IPS-15b (cell line): ENCODE measurements at regions not wholly inside any gene's neighbourhood (a gene's known extent, or its start where the extent isn't known, plus 50 kb on each side); places are given as distances from the start of the nearest gene placed in this dataset.
"Not testable (repeated sequence)": the region's sequence is repeated elsewhere in the genome, so short reads cannot be mapped to it uniquely, and the experiment has no call there.

ENCODE experiments used
- H3K27me3 ChIP-seq: one replicate; pipeline ENCODE4 v1.6.1; 2013; ENCODE audit warnings: low read length; ENCODE audit not compliant: control insufficient read depth, insufficient read depth
- H3K36me3 ChIP-seq: one replicate; pipeline ENCODE4 v1.6.1; 2013; ENCODE audit warnings: low read length; ENCODE audit not compliant: control insufficient read depth, insufficient read depth
- H3K4me1 ChIP-seq: one replicate; pipeline ENCODE4 v1.6.1; 2013; ENCODE audit warnings: mild to moderate bottlenecking, low read length; ENCODE audit not compliant: control insufficient read depth, insufficient read depth
- H3K4me3 ChIP-seq: one replicate; pipeline ENCODE4 v1.5.1; 2013; ENCODE audit warnings: low read depth, low read length
- H3K9ac ChIP-seq: one replicate; pipeline ENCODE4 v1.6.1; 2013; ENCODE audit warnings: low read depth, mild to moderate bottlenecking, low read length
- H3K9me3 ChIP-seq: one replicate; pipeline ENCODE4 v1.6.1; 2013; ENCODE audit warnings: mild to moderate bottlenecking, low read length; ENCODE audit not compliant: control insufficient read depth, insufficient read depth

DNA sequence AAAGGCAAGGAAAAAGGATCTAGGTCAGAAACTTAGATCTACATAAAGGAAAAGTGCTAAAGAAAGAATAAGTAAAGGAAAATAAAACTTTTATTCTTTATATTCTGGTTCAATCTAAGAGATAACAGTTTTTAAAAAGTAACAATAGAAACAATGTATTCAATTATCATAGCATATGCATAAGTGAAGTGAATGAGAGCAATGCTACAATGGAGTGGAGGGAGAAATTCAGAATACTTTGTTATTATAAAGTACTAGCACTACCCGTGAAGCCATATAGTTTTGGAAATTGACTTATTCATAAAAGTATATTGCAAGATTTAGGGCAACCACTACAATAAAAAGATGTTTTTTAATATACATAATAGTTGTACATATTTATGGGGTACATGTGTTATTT is 586.0 kb upstream of the MDGA2 start:
- H3K36me3 ChIP-seq = no peaks in the 10 kb centered on the region
- no peak overlapping the region for H3K9ac ChIP-seq

DNA sequence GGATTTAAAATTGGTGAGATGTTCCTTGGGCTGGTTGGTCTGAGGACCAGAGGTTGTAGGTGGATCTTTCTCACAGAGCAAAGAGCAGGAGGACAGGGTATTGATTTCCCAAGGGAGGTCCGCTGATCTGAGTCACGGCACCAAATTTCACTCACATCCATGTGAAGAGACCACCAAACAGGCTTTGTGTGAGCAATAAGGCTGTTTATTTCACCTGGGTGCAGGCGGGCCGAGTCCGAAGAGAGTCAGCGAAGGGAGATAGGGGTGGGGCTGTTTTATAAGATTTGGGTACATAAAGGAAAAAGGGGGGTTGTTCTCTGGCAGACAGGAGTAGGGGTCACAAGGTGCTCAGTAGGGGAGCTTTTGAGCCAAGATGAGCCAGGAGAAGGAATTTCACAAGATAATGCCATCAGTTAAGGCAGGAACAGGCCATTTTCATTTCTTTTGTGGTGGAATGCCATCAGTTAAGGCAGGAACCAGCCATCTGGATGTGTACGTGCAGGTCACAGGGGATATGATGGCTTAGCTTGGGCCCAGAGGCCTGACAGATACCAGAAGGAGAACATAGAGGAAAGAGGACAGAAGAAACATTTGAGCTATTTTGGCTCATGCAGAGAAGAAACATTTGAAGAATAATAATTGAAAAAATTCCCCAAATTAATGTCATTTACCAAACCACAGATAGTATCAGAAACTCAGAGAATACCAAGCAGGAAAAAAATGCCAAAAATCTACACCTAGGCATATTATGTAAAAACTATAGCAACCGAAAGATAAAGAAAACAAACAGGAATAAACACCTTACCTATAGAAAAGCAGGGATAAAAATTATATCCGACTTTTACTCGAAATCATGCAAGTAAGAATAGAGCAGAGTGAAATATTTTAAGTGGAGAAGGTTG is 585.2 kb upstream of the MDGA2 start:
- peak overlapping the region; percentile 70 for H3K9ac ChIP-seq
- not testable (repeated sequence) for H3K9me3 ChIP-seq, H3K36me3 ChIP-seq, H3K27me3 ChIP-seq
- H3K4me3 ChIP-seq = peak overlapping the region; percentile 59
- peaks cover 15% of the 10 kb centered on the region for H3K4me1 ChIP-seq

More for the DNA sequence above, 586.0 kb upstream of the MDGA2 start:
- Histone ChIP-seq H3K4me1 (peaks cover 15% of the 10 kb centered on the region), H3K4me3 (no peak overlapping the region), H3K9me3 (no peaks in the 10 kb centered on the region), H3K27me3 (no peaks in the 10 kb centered on the region)

GRCh38 chr14:48259876-48260275 is 584.5 kb upstream of the MDGA2 start:
- not testable (repeated sequence) for H3K27me3 ChIP-seq, H3K9me3 ChIP-seq, H3K36me3 ChIP-seq
- H3K9ac ChIP-seq = peak overlapping the region; percentile 70
- peaks cover 15% of the 10 kb centered on the region for H3K4me1 ChIP-seq
- peak overlapping the region; percentile 59 for H3K4me3 ChIP-seq

GRCh38 chr14:48259232-48259631 is 583.8 kb upstream of the MDGA2 start:
- Histone ChIP-seq H3K9ac (peak overlapping the region; percentile 83), H3K4me1 (peaks cover 15% of the 10 kb centered on the region), H3K4me3 (peak overlapping the region; percentile 59)
- not testable (repeated sequence) for H3K27me3 ChIP-seq, H3K9me3 ChIP-seq, H3K36me3 ChIP-seq

- not testable (repeated sequence) for H3K9me3 ChIP-seq
- H3K4me3 ChIP-seq = peak overlapping the region; percentile 59
Measured at GRCh38 chr14:48258703-48259102, 583.3 kb upstream of the MDGA2 start.

DNA sequence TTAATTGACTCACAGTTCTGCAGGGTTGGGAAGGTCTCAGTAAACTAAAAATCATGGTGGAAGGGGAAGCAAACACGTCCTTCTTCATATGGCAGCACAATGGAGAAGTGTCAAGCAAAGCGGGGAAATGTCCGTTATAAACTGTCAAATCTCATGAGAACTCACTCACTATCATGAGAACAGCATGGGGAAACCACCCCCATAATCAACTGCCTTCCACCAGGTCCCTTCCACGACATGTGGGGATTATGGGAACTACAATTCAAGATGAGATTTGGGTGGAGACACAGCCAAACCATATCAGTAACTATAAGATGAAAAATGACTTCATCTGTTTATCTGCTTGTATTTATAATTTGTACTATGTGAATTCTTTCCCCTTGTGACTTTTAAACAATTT is 577.6 kb upstream of the MDGA2 start:
- H3K36me3 ChIP-seq = no peaks in the 10 kb centered on the region
- H3K9me3 ChIP-seq = no peaks in the 10 kb centered on the region
- H3K4me3 ChIP-seq = peak overlapping the region; percentile 5
- no peak overlapping the region for H3K9ac ChIP-seq
- no peaks in the 10 kb centered on the region for H3K27me3 ChIP-seq
- H3K4me1 ChIP-seq = no peaks in the 10 kb centered on the region

More at GRCh38 chr14:48258703-48259102, 583.3 kb upstream of the MDGA2 start:
- not testable (repeated sequence) for H3K36me3 ChIP-seq, H3K27me3 ChIP-seq
- Histone ChIP-seq H3K4me1 (peaks cover 15% of the 10 kb centered on the region), H3K9ac (peak overlapping the region; percentile 47)

GRCh38 chr14:48251290-48251689 is 575.9 kb upstream of the MDGA2 start:
- no peaks in the 10 kb centered on the region for H3K9me3 ChIP-seq

GRCh38 chr14:48250575-48250974 is 575.2 kb upstream of the MDGA2 start:
- no peaks in the 10 kb centered on the region for H3K4me1 ChIP-seq
- H3K4me3 ChIP-seq = no peak overlapping the region

More at GRCh38 chr14:48251290-48251689, 575.9 kb upstream of the MDGA2 start:
- Histone ChIP-seq H3K4me3 (no peak overlapping the region), H3K4me1 (no peaks in the 10 kb centered on the region), H3K36me3 (no peaks in the 10 kb centered on the region), H3K27me3 (no peaks in the 10 kb centered on the region), H3K9ac (no peak overlapping the region)

DNA sequence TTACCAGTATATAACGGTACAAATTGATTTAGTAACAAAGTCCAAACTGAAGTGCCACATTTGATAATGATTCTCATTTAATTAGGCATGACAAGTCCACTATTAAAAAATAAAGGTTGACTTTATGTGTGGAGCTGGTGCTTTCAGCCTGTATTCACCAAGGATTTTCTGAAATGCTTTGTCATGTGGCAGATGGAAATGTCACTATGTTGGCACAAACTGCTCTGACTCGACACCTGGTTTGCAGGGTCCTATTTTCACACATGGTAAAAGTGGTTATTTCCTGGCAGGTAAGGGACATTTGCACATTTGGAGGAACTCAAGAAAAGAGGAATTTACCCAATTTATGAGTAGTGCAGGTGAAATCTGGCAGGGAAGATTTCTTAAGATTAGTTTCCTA is 572.6 kb upstream of the MDGA2 start:
- Histone ChIP-seq H3K36me3 (no peaks in the 10 kb centered on the region), H3K4me3 (no peak overlapping the region), H3K27me3 (no peaks in the 10 kb centered on the region), H3K9me3 (no peaks in the 10 kb centered on the region), H3K4me1 (no peaks in the 10 kb centered on the region), H3K9ac (no peak overlapping the region)

More at GRCh38 chr14:48250575-48250974, 575.2 kb upstream of the MDGA2 start:
- H3K36me3 ChIP-seq = no peaks in the 10 kb centered on the region
- no peak overlapping the region for H3K9ac ChIP-seq
- H3K9me3 ChIP-seq = no peaks in the 10 kb centered on the region
- no peaks in the 10 kb centered on the region for H3K27me3 ChIP-seq

DNA sequence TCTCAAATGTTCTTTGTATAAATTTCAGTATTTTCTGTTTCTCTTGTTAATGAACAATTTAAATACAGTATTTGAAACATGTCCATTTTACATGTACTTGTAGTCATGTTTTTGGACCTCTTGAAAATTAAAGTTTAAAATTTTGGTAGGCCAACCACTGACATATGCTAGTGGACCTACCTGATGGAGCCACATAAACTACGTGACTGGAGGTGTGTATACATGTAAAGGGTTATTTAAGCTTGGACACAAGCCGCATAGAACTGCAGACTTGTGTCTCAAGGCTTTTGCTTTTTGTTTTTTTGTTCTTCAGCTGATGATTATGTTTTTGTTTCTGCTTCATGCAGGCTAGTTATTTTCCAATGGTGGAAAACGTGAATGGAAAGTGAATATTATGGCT is 568.5 kb upstream of the MDGA2 start:
- no peaks in the 10 kb centered on the region for H3K27me3 ChIP-seq
- H3K4me1 ChIP-seq = no peaks in the 10 kb centered on the region
- no peak overlapping the region for H3K4me3 ChIP-seq
- H3K36me3 ChIP-seq = no peaks in the 10 kb centered on the region
- H3K9ac ChIP-seq = no peak overlapping the region
- H3K9me3 ChIP-seq = no peaks in the 10 kb centered on the region

GRCh38 chr14:48229091-48229490 is 553.7 kb upstream of the MDGA2 start:
- H3K9me3 ChIP-seq = no peaks in the 10 kb centered on the region
- H3K36me3 ChIP-seq = no peaks in the 10 kb centered on the region
- H3K4me1 ChIP-seq = no peaks in the 10 kb centered on the region
- H3K9ac ChIP-seq = no peak overlapping the region
- H3K4me3 ChIP-seq = no peak overlapping the region
- no peaks in the 10 kb centered on the region for H3K27me3 ChIP-seq

GRCh38 chr14:48193893-48194292 is 518.5 kb upstream of the MDGA2 start:
- Histone ChIP-seq H3K9me3 (no peaks in the 10 kb centered on the region), H3K4me1 (no peaks in the 10 kb centered on the region), H3K27me3 (no peaks in the 10 kb centered on the region), H3K4me3 (no peak overlapping the region), H3K9ac (no peak overlapping the region), H3K36me3 (no peaks in the 10 kb centered on the region)
